ENCODE measurements at regions not wholly inside any gene's neighbourhood (a gene's known extent, or its start where the extent isn't known, plus 50 kb on each side); places are given as distances from the start of the nearest gene placed in this dataset.

DNA sequence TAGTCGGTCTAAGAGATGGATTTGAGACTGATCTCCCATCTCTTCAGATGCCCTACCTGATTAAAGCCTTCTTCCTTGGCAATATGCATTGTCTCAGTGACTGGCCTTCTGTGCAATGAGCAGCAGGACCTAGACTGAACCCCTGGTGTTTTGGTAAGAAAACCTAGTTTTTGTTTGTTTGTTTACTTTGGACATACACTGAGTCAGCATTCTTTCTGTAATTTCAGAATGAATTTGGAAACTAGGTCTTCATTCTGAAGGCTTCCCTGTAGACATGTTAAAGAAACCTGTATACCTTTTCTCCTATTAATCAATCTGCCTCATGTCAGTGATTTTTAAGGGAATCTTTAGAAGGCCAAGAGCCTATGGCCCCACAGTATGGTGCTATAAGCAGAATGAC, 597.5 kb upstream of the HTR2C start:
- no peak overlapping the region for H3K4me3 ChIP-seq (ENCODE audit: low read depth, low read length)
- DNase-seq (ENCODE audit: low read depth), result no peak
- TF ChIP-seq, protein P1, sequence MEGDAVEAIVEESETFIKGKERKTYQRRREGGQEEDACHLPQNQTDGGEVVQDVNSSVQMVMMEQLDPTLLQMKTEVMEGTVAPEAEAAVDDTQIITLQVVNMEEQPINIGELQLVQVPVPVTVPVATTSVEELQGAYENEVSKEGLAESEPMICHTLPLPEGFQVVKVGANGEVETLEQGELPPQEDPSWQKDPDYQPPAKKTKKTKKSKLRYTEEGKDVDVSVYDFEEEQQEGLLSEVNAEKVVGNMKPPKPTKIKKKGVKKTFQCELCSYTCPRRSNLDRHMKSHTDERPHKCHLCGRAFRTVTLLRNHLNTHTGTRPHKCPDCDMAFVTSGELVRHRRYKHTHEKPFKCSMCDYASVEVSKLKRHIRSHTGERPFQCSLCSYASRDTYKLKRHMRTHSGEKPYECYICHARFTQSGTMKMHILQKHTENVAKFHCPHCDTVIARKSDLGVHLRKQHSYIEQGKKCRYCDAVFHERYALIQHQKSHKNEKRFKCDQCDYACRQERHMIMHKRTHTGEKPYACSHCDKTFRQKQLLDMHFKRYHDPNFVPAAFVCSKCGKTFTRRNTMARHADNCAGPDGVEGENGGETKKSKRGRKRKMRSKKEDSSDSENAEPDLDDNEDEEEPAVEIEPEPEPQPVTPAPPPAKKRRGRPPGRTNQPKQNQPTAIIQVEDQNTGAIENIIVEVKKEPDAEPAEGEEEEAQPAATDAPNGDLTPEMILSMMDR (IDR thresholded peaks at IDR 0.05; ENCODE audit: control insufficient read depth, extremely low read depth, insufficient read depth), result no peak

DNA sequence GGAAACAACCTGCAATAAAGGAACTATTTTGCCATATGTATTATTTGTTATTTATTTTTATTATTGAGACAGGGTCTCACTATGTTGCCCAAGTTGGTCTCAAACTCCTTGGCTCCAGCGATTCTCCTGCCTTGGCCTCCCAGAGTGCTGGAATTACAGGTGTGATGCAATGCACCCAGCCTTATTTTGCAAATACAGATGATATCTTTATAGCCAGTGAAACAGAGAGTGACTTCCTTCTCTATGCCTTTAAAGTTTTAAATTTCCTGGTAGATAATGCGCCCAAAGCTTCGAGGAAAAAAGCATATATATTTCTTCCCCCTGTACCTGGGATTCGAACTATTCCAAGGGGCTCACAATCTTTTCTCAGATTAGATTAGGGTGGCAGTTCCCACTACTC, 601.1 kb upstream of the HTR2C start:
- peak; percentile 22 for DNase-seq (ENCODE audit: low read depth)
- TF ChIP-seq, protein P1 (IDR thresholded peaks at IDR 0.05; ENCODE audit: control insufficient read depth, extremely low read depth, insufficient read depth), result no peak
- no peak overlapping the region for H3K4me3 ChIP-seq (ENCODE audit: low read depth, low read length)

DNA sequence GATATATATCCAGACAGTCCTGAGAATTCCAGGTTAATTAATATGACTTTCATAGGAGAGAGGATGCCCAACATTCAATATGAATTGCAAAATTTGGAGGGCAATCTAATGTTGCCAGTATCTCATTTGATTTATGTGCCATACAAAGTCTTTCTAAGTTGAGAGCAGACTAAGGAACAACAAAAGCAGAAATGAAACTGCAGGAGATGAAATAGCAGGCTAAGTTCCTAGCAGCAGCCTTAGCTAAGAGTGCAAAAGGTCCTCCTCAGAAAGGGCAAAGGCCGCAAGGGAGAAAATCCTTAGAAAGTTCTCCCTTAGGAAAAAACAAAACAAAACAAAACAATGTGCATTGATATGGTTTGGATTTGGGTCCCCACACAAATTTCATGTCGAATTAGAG, 602.9 kb upstream of the HTR2C start:
- no peak overlapping the region for H3K4me3 ChIP-seq (ENCODE audit: low read depth, low read length)
- TF ChIP-seq, protein P1 (IDR thresholded peaks at IDR 0.05; ENCODE audit: control insufficient read depth, extremely low read depth, insufficient read depth), result no peak
- DNase-seq (ENCODE audit: low read depth), result no peak

- DNase-seq (ENCODE audit: low read depth), result peak; percentile 31
- no peak overlapping the region for H3K4me3 ChIP-seq (ENCODE audit: low read depth, low read length)
- TF ChIP-seq, protein P1 (IDR thresholded peaks at IDR 0.05; ENCODE audit: control insufficient read depth, extremely low read depth, insufficient read depth), result no peak
Measured at GRCh38 chrX:113977887-113978286, 606.0 kb upstream of the HTR2C start.

- DNase-seq (ENCODE audit: low read depth), result no peak
- TF ChIP-seq, protein P1 (IDR thresholded peaks at IDR 0.05; ENCODE audit: control insufficient read depth, extremely low read depth, insufficient read depth), result no peak
- H3K4me3 ChIP-seq (ENCODE audit: low read depth, low read length), result no peak overlapping the region
Measured at GRCh38 chrX:113975441-113975840, 608.4 kb upstream of the HTR2C start.

DNA sequence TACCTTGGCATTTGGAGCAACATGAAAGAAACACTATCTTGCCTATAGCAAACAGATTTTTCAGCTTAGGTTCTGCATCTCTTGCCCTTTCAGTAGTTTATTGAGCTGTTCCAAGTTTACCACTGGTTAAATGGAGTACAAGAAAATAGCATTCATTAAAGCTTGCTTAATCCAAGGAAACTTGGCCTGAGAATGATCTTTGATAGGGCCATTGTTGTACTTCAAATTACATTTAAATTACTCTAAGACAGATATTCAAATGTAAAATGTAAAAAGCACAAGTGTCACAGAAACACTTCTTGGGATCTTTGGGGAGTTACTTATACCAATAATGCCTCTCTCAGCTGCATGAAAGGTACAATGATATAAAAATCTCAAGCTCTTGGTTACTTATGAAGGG, 609.0 kb upstream of the HTR2C start:
- TF ChIP-seq, protein P1 (IDR thresholded peaks at IDR 0.05; ENCODE audit: control insufficient read depth, extremely low read depth, insufficient read depth), result no peak
- H3K4me3 ChIP-seq (ENCODE audit: low read depth, low read length), result no peak overlapping the region
- DNase-seq (ENCODE audit: low read depth), result no peak

DNA sequence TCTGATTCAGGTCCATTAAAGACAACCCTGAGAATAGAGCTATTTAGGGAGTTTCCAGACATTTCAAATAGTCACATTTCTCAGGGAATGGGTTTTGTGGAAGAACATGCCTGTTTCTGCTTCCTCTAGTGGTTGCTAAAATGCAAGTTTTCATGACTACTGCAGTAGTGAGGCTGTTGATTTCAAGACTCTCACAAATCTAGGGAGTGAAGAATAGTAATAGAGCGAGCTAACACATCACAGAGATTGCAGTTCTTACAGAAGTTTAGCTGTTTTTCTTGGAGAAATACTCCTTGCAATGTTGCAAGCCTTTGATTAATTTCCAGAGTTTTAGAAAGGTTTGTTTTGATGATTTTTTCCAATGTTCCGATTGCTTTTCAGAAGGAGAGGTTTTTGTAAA, 610.2 kb upstream of the HTR2C start:
- DNase-seq (ENCODE audit: low read depth), result no peak
- TF ChIP-seq, protein P1 (IDR thresholded peaks at IDR 0.05; ENCODE audit: control insufficient read depth, extremely low read depth, insufficient read depth), result no peak
- no peak overlapping the region for H3K4me3 ChIP-seq (ENCODE audit: low read depth, low read length)

All from LNCaP clone FGC (cell line).